HEK293 (cell line): ENCODE measurements at regions not wholly inside any gene's neighbourhood (a gene's known extent, or its start where the extent isn't known, plus 50 kb on each side); places are given as distances from the start of the nearest gene placed in this dataset.

ENCODE experiments used
- YY1 ChIP-seq: fragments of 450-650 bp; formaldehyde crosslinking; IDR thresholded peaks from 2 replicates; pipeline ENCODE4 v1.5.1; 2018; ENCODE audit warnings: missing biosample characterization, missing genetic modification characterization
- ZNF239 ChIP-seq: fragments of 450-650 bp; formaldehyde crosslinking; IDR thresholded peaks from 2 replicates; pipeline ENCODE4 v1.5.1; 2016; ENCODE audit warnings: missing biosample characterization, missing genetic modification characterization
- ZNF302 ChIP-seq: fragments of 450-650 bp; formaldehyde crosslinking; IDR thresholded peaks from 2 replicates; pipeline ENCODE4 v1.5.1; 2016; ENCODE audit warnings: missing biosample characterization, missing genetic modification characterization, low read depth
- ZNF394 ChIP-seq: fragments of 450-650 bp; formaldehyde crosslinking; IDR thresholded peaks from 2 replicates; pipeline ENCODE4 v1.5.1; 2016; ENCODE audit warnings: missing biosample characterization, missing genetic modification characterization, mild to moderate bottlenecking, moderate library complexity, borderline replicate concordance
- ZNF621 ChIP-seq: fragments of 450-650 bp; formaldehyde crosslinking; IDR thresholded peaks from 2 replicates; pipeline ENCODE4 v1.5.1; 2017; ENCODE audit warnings: missing biosample characterization, missing genetic modification characterization
- ZNF830 ChIP-seq: fragments of 450-650 bp; IDR thresholded peaks from 2 replicates; pipeline ENCODE4 v1.5.0; 2018; ENCODE audit warnings: missing biosample characterization, missing genetic modification characterization, low read depth, mild to moderate bottlenecking, moderate library complexity
- TF ChIP-seq, protein P1 (sequence below): fragments of 450-650 bp; formaldehyde crosslinking; IDR thresholded peaks from 2 replicates; pipeline ENCODE4 v1.5.1; 2016; ENCODE audit warnings: missing biosample characterization, missing genetic modification characterization

GRCh38 chr7:53771701-53772100 lies 736.3 kb downstream of the POM121L12 start:
- TF ChIP-seq ZNF394 (tag by site-specific recombination), result no peak
- no peak for TF ChIP-seq ZNF302 (tag by site-specific recombination)
- TF ChIP-seq ZNF830 (tag by site-specific recombination), result no peak
- no peak for TF ChIP-seq ZNF621 (tag by site-specific recombination)
- TF ChIP-seq, protein P1, sequence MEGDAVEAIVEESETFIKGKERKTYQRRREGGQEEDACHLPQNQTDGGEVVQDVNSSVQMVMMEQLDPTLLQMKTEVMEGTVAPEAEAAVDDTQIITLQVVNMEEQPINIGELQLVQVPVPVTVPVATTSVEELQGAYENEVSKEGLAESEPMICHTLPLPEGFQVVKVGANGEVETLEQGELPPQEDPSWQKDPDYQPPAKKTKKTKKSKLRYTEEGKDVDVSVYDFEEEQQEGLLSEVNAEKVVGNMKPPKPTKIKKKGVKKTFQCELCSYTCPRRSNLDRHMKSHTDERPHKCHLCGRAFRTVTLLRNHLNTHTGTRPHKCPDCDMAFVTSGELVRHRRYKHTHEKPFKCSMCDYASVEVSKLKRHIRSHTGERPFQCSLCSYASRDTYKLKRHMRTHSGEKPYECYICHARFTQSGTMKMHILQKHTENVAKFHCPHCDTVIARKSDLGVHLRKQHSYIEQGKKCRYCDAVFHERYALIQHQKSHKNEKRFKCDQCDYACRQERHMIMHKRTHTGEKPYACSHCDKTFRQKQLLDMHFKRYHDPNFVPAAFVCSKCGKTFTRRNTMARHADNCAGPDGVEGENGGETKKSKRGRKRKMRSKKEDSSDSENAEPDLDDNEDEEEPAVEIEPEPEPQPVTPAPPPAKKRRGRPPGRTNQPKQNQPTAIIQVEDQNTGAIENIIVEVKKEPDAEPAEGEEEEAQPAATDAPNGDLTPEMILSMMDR (tag by site-specific recombination), result no peak
- TF ChIP-seq YY1 (tag by site-specific recombination), result no peak
- no peak for TF ChIP-seq ZNF239
